ENCODE measurements at regions not wholly inside any gene's neighbourhood (a gene's known extent, or its start where the extent isn't known, plus 50 kb on each side); places are given as distances from the start of the nearest gene placed in this dataset.
"Not testable (repeated sequence)": the region's sequence is repeated elsewhere in the genome, so short reads cannot be mapped to it uniquely, and the experiment has no call there.

GRCh38 chr16:85201574-85201973 is 89.3 kb upstream of the CIBAR2 start:
- H3K27me3 ChIP-seq: no peaks in the 10 kb centered on the region
- TF ChIP-seq CTCF (IDR thresholded peaks at IDR 0.05; ENCODE audit: low read depth, low read length): no peak
- H3K4me1 ChIP-seq (ENCODE audit: low read depth): peaks cover 69% of the 10 kb centered on the region
- no peak overlapping the region for H3K4me3 ChIP-seq
- peak overlapping the region; percentile 88 for H3K27ac ChIP-seq
- H3K36me3 ChIP-seq: no peaks in the 10 kb centered on the region
- DNase-seq (ENCODE audit: low read depth in 1 of 2, low spot score in 1 of 2): no peak
- H3K9me3 ChIP-seq (ENCODE audit: low read depth): no peaks in the 10 kb centered on the region

GRCh38 chr16:85202051-85202601 is 89.9 kb upstream of the CIBAR2 start:
- H3K4me1 ChIP-seq (ENCODE audit: low read depth): peaks cover 69% of the 10 kb centered on the region
- no peak for TF ChIP-seq CTCF (IDR thresholded peaks at IDR 0.05; ENCODE audit: low read depth, low read length)
- H3K36me3 ChIP-seq: no peaks in the 10 kb centered on the region
- H3K9me3 ChIP-seq (ENCODE audit: low read depth): no peaks in the 10 kb centered on the region
- no peaks in the 10 kb centered on the region for H3K27me3 ChIP-seq
- H3K27ac ChIP-seq: peak overlapping the region; percentile 88
- H3K4me3 ChIP-seq: no peak overlapping the region
- no peak for DNase-seq (ENCODE audit: low read depth in 1 of 2, low spot score in 1 of 2)

GRCh38 chr16:85202631-85203461 is 90.6 kb upstream of the CIBAR2 start:
- no peak overlapping the region for H3K4me3 ChIP-seq
- TF ChIP-seq CTCF (IDR thresholded peaks at IDR 0.05; ENCODE audit: low read depth, low read length): no peak
- no peaks in the 10 kb centered on the region for H3K9me3 ChIP-seq (ENCODE audit: low read depth)
- peaks cover 74% of the 10 kb centered on the region for H3K4me1 ChIP-seq (ENCODE audit: low read depth)
- peak overlapping the region; percentile 88 for H3K27ac ChIP-seq
- no peaks in the 10 kb centered on the region for H3K27me3 ChIP-seq
- H3K36me3 ChIP-seq: no peaks in the 10 kb centered on the region
- DNase-seq (ENCODE audit: low read depth in 1 of 2, low spot score in 1 of 2): peak; percentile 70 to 98

- H3K27ac ChIP-seq: peak overlapping the region; percentile 88
- TF ChIP-seq CTCF (IDR thresholded peaks at IDR 0.05; ENCODE audit: low read depth, low read length): no peak
- H3K4me1 ChIP-seq (ENCODE audit: low read depth): peaks cover 74% of the 10 kb centered on the region
- H3K36me3 ChIP-seq: no peaks in the 10 kb centered on the region
- no peak for DNase-seq (ENCODE audit: low read depth in 1 of 2, low spot score in 1 of 2)
- no peaks in the 10 kb centered on the region for H3K9me3 ChIP-seq (ENCODE audit: low read depth)
- no peak overlapping the region for H3K4me3 ChIP-seq
- H3K27me3 ChIP-seq: no peaks in the 10 kb centered on the region
These were observed 91.2 kb upstream of the CIBAR2 start for GRCh38 chr16:85203462-85203813.

GRCh38 chr16:85204242-85205010 is 92.2 kb upstream of the CIBAR2 start:
- H3K4me1 ChIP-seq (ENCODE audit: low read depth): peaks cover 74% of the 10 kb centered on the region
- peak overlapping the region; percentile 53 for H3K27ac ChIP-seq

GRCh38 chr16:85205257-85205656 is 93.0 kb upstream of the CIBAR2 start:
- H3K9me3 ChIP-seq (ENCODE audit: low read depth); H3K36me3 ChIP-seq; H3K4me3 ChIP-seq; DNase-seq (ENCODE audit: low read depth in 1 of 2, low spot score in 1 of 2); H3K27me3 ChIP-seq: not testable (repeated sequence)
- peaks cover 74% of the 10 kb centered on the region for H3K4me1 ChIP-seq (ENCODE audit: low read depth)
- peak overlapping the region; percentile 92 for H3K27ac ChIP-seq

More at GRCh38 chr16:85204242-85205010, 92.2 kb upstream of the CIBAR2 start:
- H3K36me3 ChIP-seq: no peaks in the 10 kb centered on the region
- TF ChIP-seq CTCF (IDR thresholded peaks at IDR 0.05; ENCODE audit: low read depth, low read length): no peak
- no peaks in the 10 kb centered on the region for H3K9me3 ChIP-seq (ENCODE audit: low read depth)
- H3K4me3 ChIP-seq: no peak overlapping the region
- DNase-seq (ENCODE audit: low read depth in 1 of 2, low spot score in 1 of 2): peak in 1 of 2 donors; percentile 76
- H3K27me3 ChIP-seq: no peaks in the 10 kb centered on the region
